ENCODE measurements at regions not wholly inside any gene's neighbourhood (a gene's known extent, or its start where the extent isn't known, plus 50 kb on each side); places are given as distances from the start of the nearest gene placed in this dataset.

DNA sequence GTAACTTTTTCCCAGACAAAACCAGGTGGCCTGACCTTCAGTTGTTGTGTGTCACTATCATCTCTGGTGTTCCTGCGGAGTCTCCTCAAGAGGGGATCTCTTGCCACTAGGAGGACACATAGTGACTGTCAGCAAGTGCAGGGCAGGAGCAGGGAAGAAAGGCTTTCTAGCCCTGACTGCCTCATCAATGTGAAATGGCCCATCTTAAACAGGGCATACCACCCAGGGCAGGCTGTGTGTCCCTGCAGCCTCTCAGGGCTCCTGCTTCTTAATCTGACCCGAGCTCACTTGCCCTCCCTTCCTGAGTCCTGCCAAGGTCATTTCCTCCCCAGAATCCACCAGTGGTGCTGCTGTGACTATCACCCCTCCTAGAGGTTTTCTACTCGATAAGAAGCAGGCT is 57.4 kb upstream of the SIMC1 start:
- Histone ChIP-seq H3K36me3 (ENCODE audit: control insufficient read depth, insufficient read depth, low read length) (no peaks in the 10 kb centered on the region), H3K27me3 (ENCODE audit: control insufficient read depth, insufficient read depth, low read length) (peaks cover 42% of the 10 kb centered on the region), H3K9me3 (ENCODE audit: control insufficient read depth, insufficient read depth, low read depth, low read length) (peaks cover 7% of the 10 kb centered on the region; the same call in 1 of the 2 replicates), H3K9ac (ENCODE audit: low read length) (no peak overlapping the region), H3K27ac (ENCODE audit: low read depth, low read length) (no peak overlapping the region), H3K4me3 (ENCODE audit: low read depth, low read length) (no peak overlapping the region), H3K4me1 (ENCODE audit: control insufficient read depth, insufficient read depth, low read length) (peaks cover 8% of the 10 kb centered on the region; the same call in 1 of the 2 replicates)

DNA sequence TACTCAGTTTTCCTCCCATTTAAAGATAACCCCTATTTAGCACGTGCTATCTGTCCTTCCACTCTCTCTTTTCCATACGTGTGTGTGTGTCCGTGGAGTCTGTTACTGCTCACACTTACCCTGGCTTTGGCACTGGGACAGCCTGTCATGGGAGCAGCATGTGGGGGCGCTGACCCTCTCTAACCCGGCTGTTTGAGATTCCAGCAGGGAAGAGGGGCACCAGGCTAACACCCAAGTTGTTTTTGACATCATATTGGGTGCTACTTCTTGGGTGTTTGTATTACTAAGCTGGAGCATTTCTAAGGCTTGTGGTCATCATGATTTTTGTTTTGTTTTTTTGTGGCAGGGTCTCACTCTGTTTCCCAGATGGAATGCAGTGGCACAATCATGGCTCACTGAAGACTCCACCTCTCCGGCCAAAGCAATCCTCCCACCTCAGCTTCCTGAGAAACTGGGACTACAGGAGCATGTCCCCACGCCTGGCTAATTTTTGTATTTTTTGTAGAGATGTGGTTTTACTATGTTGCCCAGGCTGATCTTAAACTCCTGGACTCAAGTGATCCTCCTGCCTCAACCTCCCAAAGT is 56.9 kb upstream of the SIMC1 start:
- Histone ChIP-seq H3K9ac (ENCODE audit: low read length) (no peak overlapping the region), H3K4me1 (ENCODE audit: control insufficient read depth, insufficient read depth, low read length) (peaks cover 8% of the 10 kb centered on the region; the same call in 1 of the 2 replicates), H3K27ac (ENCODE audit: low read depth, low read length) (no peak overlapping the region), H3K4me3 (ENCODE audit: low read depth, low read length) (no peak overlapping the region), H3K9me3 (ENCODE audit: control insufficient read depth, insufficient read depth, low read depth, low read length) (peaks cover 7% of the 10 kb centered on the region; the same call in 1 of the 2 replicates), H3K27me3 (ENCODE audit: control insufficient read depth, insufficient read depth, low read length) (peaks cover 36% of the 10 kb centered on the region), H3K36me3 (ENCODE audit: control insufficient read depth, insufficient read depth, low read length) (no peaks in the 10 kb centered on the region)

DNA sequence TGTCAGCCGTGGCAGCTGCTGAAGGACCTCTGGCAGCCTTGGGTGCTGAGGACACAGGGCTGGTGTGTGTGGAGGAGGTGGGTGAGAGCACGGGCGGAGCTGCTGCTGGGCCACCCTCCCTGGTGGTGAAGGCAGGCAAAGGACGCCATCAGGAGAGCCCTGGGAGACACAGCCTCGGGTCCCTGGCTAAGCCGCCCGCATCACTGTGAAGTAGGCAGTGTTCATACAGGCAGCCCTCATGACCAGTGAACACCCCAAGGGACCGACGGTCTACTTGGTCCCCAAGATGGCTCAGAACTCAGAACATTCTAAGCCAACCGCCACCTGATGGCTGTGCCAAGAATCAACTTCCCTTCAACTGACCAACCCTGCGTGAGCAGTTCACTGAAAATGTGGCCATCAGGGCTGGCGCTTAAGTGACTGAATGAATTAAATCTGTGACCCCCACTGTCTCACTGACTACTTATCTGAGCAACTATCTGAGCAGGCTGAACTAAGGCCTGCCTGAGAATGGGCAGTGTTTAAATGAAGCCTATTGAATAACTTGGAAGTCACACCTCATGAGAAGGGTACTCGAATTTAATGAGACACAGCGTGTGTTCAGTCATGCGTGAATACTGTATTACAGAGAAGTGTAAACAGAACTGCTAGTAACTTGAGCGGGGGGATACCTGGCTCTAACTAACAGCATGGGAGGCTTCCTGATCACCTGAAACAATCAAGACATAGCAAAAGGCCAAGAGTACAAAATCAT is 54.7 kb upstream of the SIMC1 start:
- peaks cover 19% of the 10 kb centered on the region for H3K27me3 ChIP-seq (ENCODE audit: control insufficient read depth, insufficient read depth, low read length)
- no peaks in the 10 kb centered on the region for H3K9me3 ChIP-seq (ENCODE audit: control insufficient read depth, insufficient read depth, low read depth, low read length)

GRCh38 chr5:176184608-176185132 is 53.6 kb upstream of the SIMC1 start:
- H3K4me3 ChIP-seq (ENCODE audit: low read depth, low read length) = no peak overlapping the region
- no peak overlapping the region for H3K27ac ChIP-seq (ENCODE audit: low read depth, low read length)
- H3K9ac ChIP-seq (ENCODE audit: low read length) = no peak overlapping the region
- no peaks in the 10 kb centered on the region for H3K9me3 ChIP-seq (ENCODE audit: control insufficient read depth, insufficient read depth, low read depth, low read length)
- H3K36me3 ChIP-seq (ENCODE audit: control insufficient read depth, insufficient read depth, low read length) = no peaks in the 10 kb centered on the region
- peaks cover 19% of the 10 kb centered on the region for H3K27me3 ChIP-seq (ENCODE audit: control insufficient read depth, insufficient read depth, low read length)
- H3K4me1 ChIP-seq (ENCODE audit: control insufficient read depth, insufficient read depth, low read length) = peaks cover 8% of the 10 kb centered on the region; the same call in 1 of the 2 replicates

More for the DNA sequence above, 54.7 kb upstream of the SIMC1 start:
- Histone ChIP-seq H3K4me3 (ENCODE audit: low read depth, low read length) (no peak overlapping the region), H3K27ac (ENCODE audit: low read depth, low read length) (no peak overlapping the region), H3K36me3 (ENCODE audit: control insufficient read depth, insufficient read depth, low read length) (no peaks in the 10 kb centered on the region), H3K4me1 (ENCODE audit: control insufficient read depth, insufficient read depth, low read length) (peaks cover 8% of the 10 kb centered on the region; the same call in 1 of the 2 replicates), H3K9ac (ENCODE audit: low read length) (no peak overlapping the region)

DNA sequence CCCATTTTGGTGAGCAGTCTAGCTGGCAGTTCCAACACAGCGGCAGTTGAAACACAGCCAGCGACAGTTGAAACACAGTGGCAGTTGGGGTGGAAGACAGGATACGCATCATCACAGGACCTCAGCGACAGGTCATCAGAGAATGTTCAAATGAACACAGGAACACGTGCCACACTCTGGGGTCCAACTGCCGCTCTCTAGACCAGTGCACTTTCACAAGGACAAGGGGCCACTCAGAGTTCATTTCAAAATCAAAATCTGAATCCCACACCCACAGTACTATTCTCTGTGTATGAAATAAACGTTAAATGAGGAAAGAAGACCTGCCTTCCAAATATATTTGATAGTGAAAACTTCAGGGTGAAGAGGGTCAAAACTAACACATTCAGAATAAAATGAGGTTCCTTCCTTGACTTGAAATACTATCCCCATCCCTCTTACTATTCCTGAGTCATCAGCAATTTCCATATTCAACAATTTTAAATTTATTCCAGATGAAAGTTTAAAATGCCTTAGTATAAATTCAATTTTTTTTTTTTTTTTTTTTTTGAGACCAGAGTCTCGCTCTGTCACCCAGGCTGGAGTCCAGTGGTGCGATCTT is 53.0 kb upstream of the SIMC1 start:
- Histone ChIP-seq H3K4me1 (ENCODE audit: control insufficient read depth, insufficient read depth, low read length) (peaks cover 8% of the 10 kb centered on the region; the same call in 1 of the 2 replicates), H3K36me3 (ENCODE audit: control insufficient read depth, insufficient read depth, low read length) (no peaks in the 10 kb centered on the region), H3K27me3 (ENCODE audit: control insufficient read depth, insufficient read depth, low read length) (peaks cover 13% of the 10 kb centered on the region), H3K4me3 (ENCODE audit: low read depth, low read length) (no peak overlapping the region), H3K27ac (ENCODE audit: low read depth, low read length) (no peak overlapping the region), H3K9ac (ENCODE audit: low read length) (no peak overlapping the region), H3K9me3 (ENCODE audit: control insufficient read depth, insufficient read depth, low read depth, low read length) (no peaks in the 10 kb centered on the region)

GRCh38 chr5:176186107-176186506 is 52.1 kb upstream of the SIMC1 start:
- Histone ChIP-seq H3K4me3 (ENCODE audit: low read depth, low read length) (no peak overlapping the region), H3K4me1 (ENCODE audit: control insufficient read depth, insufficient read depth, low read length) (peaks cover 8% of the 10 kb centered on the region; the same call in 1 of the 2 replicates), H3K36me3 (ENCODE audit: control insufficient read depth, insufficient read depth, low read length) (no peaks in the 10 kb centered on the region), H3K9me3 (ENCODE audit: control insufficient read depth, insufficient read depth, low read depth, low read length) (no peaks in the 10 kb centered on the region), H3K9ac (ENCODE audit: low read length) (no peak overlapping the region), H3K27ac (ENCODE audit: low read depth, low read length) (no peak overlapping the region), H3K27me3 (ENCODE audit: control insufficient read depth, insufficient read depth, low read length) (peaks cover 8% of the 10 kb centered on the region; the same call in 1 of the 2 replicates)

DNA sequence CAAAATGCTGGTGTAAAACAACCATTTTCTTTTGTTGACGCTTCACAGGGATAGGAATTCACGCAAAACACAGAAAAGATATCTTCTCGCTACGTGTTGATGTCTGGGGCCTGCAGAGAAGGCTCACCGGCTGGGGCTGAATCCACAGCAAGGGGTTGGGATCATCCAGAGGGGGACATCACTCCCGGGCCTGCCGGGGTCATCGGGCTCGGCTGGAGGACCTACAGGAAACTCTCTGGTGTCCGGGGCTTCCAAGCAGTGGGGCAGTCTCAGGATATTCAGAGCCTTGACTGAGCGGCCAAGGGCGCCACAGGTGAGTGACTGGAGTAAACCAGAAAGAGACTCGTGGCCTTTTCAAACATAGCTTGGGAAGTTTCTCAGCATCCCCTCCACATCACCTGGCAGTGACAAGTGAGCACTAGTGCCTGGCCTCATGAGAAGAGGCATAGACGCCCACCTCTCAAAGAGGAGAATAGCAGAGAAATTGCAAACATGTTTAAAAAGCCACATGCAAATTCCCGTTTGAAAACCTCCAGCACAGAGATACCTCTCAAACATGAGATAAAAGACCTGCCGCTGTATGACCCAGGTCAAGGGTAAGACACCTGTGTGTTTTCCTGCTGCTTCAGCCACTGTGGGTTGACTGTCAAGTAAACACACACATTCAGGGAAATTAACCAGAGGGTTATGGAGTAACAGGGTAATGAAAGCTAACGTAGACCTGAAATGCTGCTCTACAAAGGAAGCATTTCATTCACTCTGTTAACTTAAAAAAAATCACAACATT is 50.8 kb upstream of the SIMC1 start:
- Histone ChIP-seq H3K9me3 (ENCODE audit: control insufficient read depth, insufficient read depth, low read depth, low read length) (no peaks in the 10 kb centered on the region), H3K4me1 (ENCODE audit: control insufficient read depth, insufficient read depth, low read length) (peaks cover 8% of the 10 kb centered on the region; the same call in 1 of the 2 replicates), H3K9ac (ENCODE audit: low read length) (no peak overlapping the region), H3K4me3 (ENCODE audit: low read depth, low read length) (no peak overlapping the region), H3K27ac (ENCODE audit: low read depth, low read length) (no peak overlapping the region), H3K27me3 (ENCODE audit: control insufficient read depth, insufficient read depth, low read length) (peaks cover 13% of the 10 kb centered on the region), H3K36me3 (ENCODE audit: control insufficient read depth, insufficient read depth, low read length) (no peaks in the 10 kb centered on the region)

GRCh38 chr5:176188085-176188484 is 50.1 kb upstream of the SIMC1 start:
- H3K9me3 ChIP-seq (ENCODE audit: control insufficient read depth, insufficient read depth, low read depth, low read length) = no peaks in the 10 kb centered on the region
- H3K9ac ChIP-seq (ENCODE audit: low read length) = no peak overlapping the region
- H3K4me3 ChIP-seq (ENCODE audit: low read depth, low read length) = no peak overlapping the region
- H3K4me1 ChIP-seq (ENCODE audit: control insufficient read depth, insufficient read depth, low read length) = peaks cover 8% of the 10 kb centered on the region; the same call in 1 of the 2 replicates
- H3K27ac ChIP-seq (ENCODE audit: low read depth, low read length) = no peak overlapping the region
- H3K27me3 ChIP-seq (ENCODE audit: control insufficient read depth, insufficient read depth, low read length) = peaks cover 17% of the 10 kb centered on the region
- H3K36me3 ChIP-seq (ENCODE audit: control insufficient read depth, insufficient read depth, low read length) = no peaks in the 10 kb centered on the region
